ENCODE measurements at regions not wholly inside any gene's neighbourhood (a gene's known extent, or its start where the extent isn't known, plus 50 kb on each side); places are given as distances from the start of the nearest gene placed in this dataset.

- TF ChIP-seq EZH2 (IDR thresholded peaks at IDR 0.05; ENCODE audit: borderline replicate concordance), result no peak
- no peak for TF ChIP-seq CTCF (IDR thresholded peaks at IDR 0.05; ENCODE audit: poor library complexity)
- TF ChIP-seq EZH2phosphoT487 (IDR thresholded peaks at IDR 0.05; ENCODE audit: low read depth, severe bottlenecking, unreplicated experiment), result no peak
Measured at GRCh38 chr3:104831071-104831470, 535.6 kb upstream of the ALCAM start.
